ENCODE measurements at regions not wholly inside any gene's neighbourhood (a gene's known extent, or its start where the extent isn't known, plus 50 kb on each side); places are given as distances from the start of the nearest gene placed in this dataset.
"Not testable (repeated sequence)": the region's sequence is repeated elsewhere in the genome, so short reads cannot be mapped to it uniquely, and the experiment has no call there.

- Histone ChIP-seq H3K4me1 (ENCODE audit: insufficient read depth) (no peaks in the 10 kb centered on the region), H3K27ac (no peak overlapping the region), H3K27me3 (no peaks in the 10 kb centered on the region), H3K4me3 (no peak overlapping the region), H3K9me3 (no peaks in the 10 kb centered on the region), H3K36me3 (no peaks in the 10 kb centered on the region)
- no peak for DNase-seq
- intact Hi-C loops (cut with DNase I) = no loop called here
- WGBS, 3 donors = 17 to 37% (median 18%) methylated on average over 2 of the region's 2 CpGs
- TF ChIP-seq EP300 (IDR thresholded peaks at IDR 0.05) (no peak), POLR2A (IDR thresholded peaks at IDR 0.05) (no peak), CTCF (IDR thresholded peaks at IDR 0.05) (no peak)
Observed at GRCh38 chr7:39845006-39845405, 105.0 kb upstream of the CDK13 start.

GRCh38 chr7:39847227-39847626, 102.8 kb upstream of the CDK13 start:
- 76 to 83% (median 76%) methylated on average over 5 of the region's 5 CpGs for WGBS, 3 donors
- Histone ChIP-seq H3K27me3 (no peaks in the 10 kb centered on the region), H3K9me3 (no peaks in the 10 kb centered on the region), H3K27ac (no peak overlapping the region), H3K36me3 (no peaks in the 10 kb centered on the region), H3K4me1 (ENCODE audit: insufficient read depth) (no peaks in the 10 kb centered on the region), H3K4me3 (no peak overlapping the region)
- no peak for DNase-seq
- no peak for TF ChIP-seq EP300 (IDR thresholded peaks at IDR 0.05)
- no peak for TF ChIP-seq POLR2A (IDR thresholded peaks at IDR 0.05)
- TF ChIP-seq CTCF (IDR thresholded peaks at IDR 0.05) = no peak
- intact Hi-C loops (cut with DNase I) = no loop called here

GRCh38 chr7:39851466-39852045, 98.5 kb upstream of the CDK13 start:
- intact Hi-C loops (cut with DNase I) = no loop called here
- Histone ChIP-seq H3K4me1 (ENCODE audit: insufficient read depth) (no peaks in the 10 kb centered on the region), H3K9me3 (no peaks in the 10 kb centered on the region), H3K27ac (no peak overlapping the region), H3K36me3 (no peaks in the 10 kb centered on the region), H3K4me3 (no peak overlapping the region), H3K27me3 (no peaks in the 10 kb centered on the region)
- DNase-seq = no peak
- WGBS, 3 donors = 43 to 74% (median 44%) methylated on average over 2 of the region's 2 CpGs
- no peak for TF ChIP-seq CTCF (IDR thresholded peaks at IDR 0.05)
- TF ChIP-seq EP300 (IDR thresholded peaks at IDR 0.05) = no peak
- TF ChIP-seq POLR2A (IDR thresholded peaks at IDR 0.05) = no peak

DNA sequence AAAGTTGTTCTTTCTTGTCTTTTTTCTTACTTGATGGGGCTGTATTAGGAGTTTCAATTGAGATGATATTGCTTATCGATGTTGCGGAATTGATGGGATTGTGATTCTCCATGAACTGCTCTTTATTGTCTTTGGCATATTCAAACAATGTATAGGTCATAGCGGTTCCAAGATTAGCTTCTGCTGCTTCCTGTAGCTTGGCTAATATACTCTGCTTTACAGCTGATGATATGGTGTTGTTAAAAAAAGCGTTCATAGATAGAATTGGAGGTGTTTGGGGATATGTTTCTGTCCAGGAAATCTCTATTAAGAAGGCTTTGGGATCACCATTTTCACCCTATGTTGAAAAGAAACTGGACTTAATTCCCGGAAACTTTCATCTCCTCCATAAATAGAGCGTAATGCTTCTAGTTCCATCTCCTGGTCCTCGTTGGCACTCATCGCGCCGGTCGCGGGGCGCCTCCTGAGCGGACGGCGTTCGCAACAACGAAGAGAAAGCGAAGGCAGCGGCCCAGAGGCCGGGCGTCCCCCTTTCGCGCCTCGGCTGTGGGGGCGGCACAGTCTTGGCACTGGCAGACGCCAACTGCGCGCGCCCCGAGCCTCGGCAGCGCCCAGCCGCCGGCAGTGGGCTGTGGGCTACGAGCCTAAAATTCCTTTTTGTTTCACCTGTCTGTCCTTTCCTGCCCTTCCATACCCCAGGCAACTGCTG, 95.3 kb upstream of the CDK13 start:
- H3K27ac ChIP-seq; H3K9me3 ChIP-seq; H3K4me1 ChIP-seq (ENCODE audit: insufficient read depth); H3K36me3 ChIP-seq; DNase-seq; intact Hi-C loops (cut with DNase I); H3K27me3 ChIP-seq: not testable (repeated sequence)
- H3K4me3 ChIP-seq = peak overlapping the region; percentile 20
- WGBS, 3 donors = 15 to 25% (median 19%) methylated on average over 29 to 36 of the region's 36 CpGs

GRCh38 chr7:39855325-39855674, 94.8 kb upstream of the CDK13 start:
- no peak for DNase-seq
- intact Hi-C loops (cut with DNase I) = no loop called here
- no peaks in the 10 kb centered on the region for H3K4me1 ChIP-seq (ENCODE audit: insufficient read depth)
- H3K9me3 ChIP-seq = no peaks in the 10 kb centered on the region
- no peaks in the 10 kb centered on the region for H3K36me3 ChIP-seq
- H3K4me3 ChIP-seq = peak overlapping the region; percentile 20
- WGBS, 3 donors = 62 to 66% (median 63%) methylated on average over 1 of the region's 1 CpG
- TF ChIP-seq CTCF (IDR thresholded peaks at IDR 0.05) (no peak), POLR2A (IDR thresholded peaks at IDR 0.05) (no peak), EP300 (IDR thresholded peaks at IDR 0.05) (no peak)
- H3K27me3 ChIP-seq = no peaks in the 10 kb centered on the region
- H3K27ac ChIP-seq = no peak overlapping the region

GRCh38 chr7:39863675-39864322, 86.3 kb upstream of the CDK13 start:
- H3K27ac ChIP-seq; H3K4me3 ChIP-seq; H3K27me3 ChIP-seq; H3K4me1 ChIP-seq (ENCODE audit: insufficient read depth); DNase-seq; H3K36me3 ChIP-seq; intact Hi-C loops (cut with DNase I); H3K9me3 ChIP-seq: not testable (repeated sequence)
- WGBS, 3 donors = 84 to 92% (median 91%) methylated on average over 3 of the region's 3 CpGs

DNA sequence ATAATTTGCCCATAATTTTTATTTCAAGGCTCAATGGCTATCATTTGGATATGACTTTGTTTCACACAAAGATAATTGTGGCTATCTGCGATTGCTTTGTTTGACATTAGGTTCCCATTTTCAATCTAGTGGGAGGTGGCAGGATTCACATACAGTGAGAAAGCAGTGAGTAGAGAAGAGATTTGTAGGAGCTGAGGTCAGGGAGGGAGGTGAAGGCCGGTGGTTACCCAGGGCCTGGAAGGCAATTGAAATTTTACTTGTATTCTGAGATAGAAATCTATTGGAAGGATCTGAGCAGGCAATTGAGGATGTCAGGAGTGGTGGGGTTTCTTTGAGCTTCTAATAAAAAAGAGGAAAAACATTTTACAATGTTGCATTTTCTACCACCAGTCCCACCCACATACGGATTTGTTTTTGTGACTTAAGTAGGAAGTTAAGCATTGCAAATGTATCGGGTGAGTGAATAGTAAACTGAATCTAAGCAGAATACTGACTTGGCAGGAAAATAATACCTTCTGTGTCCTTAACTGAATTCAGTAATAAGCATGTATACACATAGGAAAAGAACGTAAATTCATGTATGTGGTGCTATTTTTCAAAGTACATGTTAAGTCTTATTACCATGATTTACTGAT, 80.1 kb upstream of the CDK13 start:
- H3K36me3 ChIP-seq; DNase-seq; H3K9me3 ChIP-seq; H3K4me1 ChIP-seq (ENCODE audit: insufficient read depth); H3K27ac ChIP-seq; H3K4me3 ChIP-seq; H3K27me3 ChIP-seq; intact Hi-C loops (cut with DNase I): not testable (repeated sequence)
- 61 to 71% (median 63%) methylated on average over 5 of the region's 5 CpGs for WGBS, 3 donors

All from ovary (tissue), 7 donors.